IMR-90 (cell line): ENCODE measurements at regions not wholly inside any gene's neighbourhood (a gene's known extent, or its start where the extent isn't known, plus 50 kb on each side); places are given as distances from the start of the nearest gene placed in this dataset.

Source experiments
- ATAC-seq: fragments of 200-7000 bp; cut with Tn5 transposase; 2 replicates; pipeline ENCODE4 v1.9.1; 2020; ENCODE audit warnings: low read depth, mild to moderate bottlenecking, moderate library complexity
- BruUV-seq: library from RNA; stranded (reverse); fragments of 400-500 nt; replicated peaks from 2 replicates; lab custom pipeline; 2021; lab: Mats Ljungman, UMichigan
- CTCF ChIA-PET: fragments of 300-600 bp; formaldehyde crosslinking; extraction: SDS; loops from one replicate; lab custom pipeline; 2021; ENCODE audit warnings: antibody characterized with exemption; lab: Yijun Ruan, JAX
- POLR2A ChIA-PET: fragments of 300-600 bp; sonication (Branson Sonifier 250); formaldehyde crosslinking; loops from one replicate; lab custom pipeline; 2022; ENCODE audit warnings: antibody characterized with exemption; ENCODE audit not compliant: unreplicated experiment; lab: Charles Lee
- DNase-seq: peaks from one replicate; pipeline ENCODE4 v3.0.0; 2013
- H2AFZ ChIP-seq: replicated peaks from 2 replicates; pipeline ENCODE3; 2013; ENCODE audit warnings: low read length, mild to moderate bottlenecking; ENCODE audit not compliant: poor library complexity
- H2AK5ac ChIP-seq: 2 replicates; pipeline ENCODE4 v1.6.1; 2013; ENCODE audit warnings: low read depth, low read length, inconsistent platforms
- H2AK9ac ChIP-seq: replicated peaks from 2 replicates; pipeline ENCODE3; 2013; ENCODE audit warnings: mild to moderate bottlenecking, low read depth, low read length, moderate library complexity; ENCODE audit not compliant: poor library complexity
- H2BK120ac ChIP-seq: 2 replicates; pipeline ENCODE4 v1.6.1; 2013; ENCODE audit warnings: low read depth, low read length, inconsistent platforms
- H2BK15ac ChIP-seq: 3 replicates; pipeline ENCODE4 v1.6.1; 2013; ENCODE audit warnings: low read depth, low read length, inconsistent platforms
- H2BK20ac ChIP-seq: 2 replicates; pipeline ENCODE4 v1.6.1; 2013; ENCODE audit warnings: low read depth, mild to moderate bottlenecking, inconsistent platforms, low read length, moderate library complexity
- H2BK5ac ChIP-seq: 2 replicates; pipeline ENCODE4 v1.6.1; 2013; ENCODE audit warnings: mild to moderate bottlenecking, low read depth, low read length, inconsistent platforms; ENCODE audit not compliant: poor library complexity, severe bottlenecking
- H3K14ac ChIP-seq: replicated peaks from 2 replicates; pipeline ENCODE4 v1.6.1; 2013; ENCODE audit warnings: low read depth, low read length, inconsistent platforms
- H3K18ac ChIP-seq: 2 replicates; pipeline ENCODE4 v1.6.1; 2013; ENCODE audit warnings: low read depth, low read length, control low read depth
- H3K23ac ChIP-seq: 2 replicates; pipeline ENCODE4 v1.6.1; 2013; ENCODE audit warnings: low read depth, low read length, inconsistent platforms
- H3K27ac ChIP-seq: 2 replicates; pipeline ENCODE4 v1.5.1; 2013; ENCODE audit warnings: mild to moderate bottlenecking, control low read depth, low read length; ENCODE audit not compliant: insufficient read depth
- H3K27me3 ChIP-seq: 2 replicates; pipeline ENCODE4 v1.6.1; 2013; ENCODE audit warnings: low read length; ENCODE audit not compliant: control insufficient read depth, insufficient read depth
- H3K36me3 ChIP-seq: 2 replicates; pipeline ENCODE4 v1.6.1; 2013; ENCODE audit warnings: low read length, mixed read lengths; ENCODE audit not compliant: control insufficient read depth, insufficient read depth
- H3K4ac ChIP-seq: 2 replicates; pipeline ENCODE4 v1.6.1; 2013; ENCODE audit warnings: low read depth, low read length, inconsistent platforms
- H3K4me1 ChIP-seq: 2 replicates; pipeline ENCODE4 v1.6.1; 2013; ENCODE audit warnings: low read length, mixed read lengths; ENCODE audit not compliant: control insufficient read depth, insufficient read depth
- H3K4me2 ChIP-seq: 2 replicates; pipeline ENCODE4 v1.6.1; 2013; ENCODE audit warnings: low read depth, mild to moderate bottlenecking, control low read depth, low read length, moderate library complexity
- H3K4me3 ChIP-seq: 2 replicates; pipeline ENCODE4 v1.5.1; 2013; ENCODE audit warnings: low read depth, mild to moderate bottlenecking, control low read depth, low read length, moderate library complexity; ENCODE audit not compliant: insufficient read depth
- H3K56ac ChIP-seq: 2 replicates; pipeline ENCODE4 v1.6.1; 2013; ENCODE audit warnings: low read length, inconsistent platforms; ENCODE audit not compliant: insufficient read depth; ENCODE audit errors: extremely low read depth
- H3K79me1 ChIP-seq, 2 experiments: 2 replicates each; pipeline ENCODE4 v1.6.1; 2013; ENCODE audit warnings: low read length in 2 of 2, inconsistent platforms in 1 of 2, low read depth in 1 of 2
- H3K9ac ChIP-seq: 2 replicates; pipeline ENCODE4 v1.6.1; 2013; ENCODE audit warnings: low read depth, low read length, control low read depth
- H3K9me1 ChIP-seq: 2 replicates; pipeline ENCODE4 v1.6.1; 2013; ENCODE audit warnings: low read length, inconsistent platforms; ENCODE audit not compliant: insufficient read depth
- H3K9me3 ChIP-seq: 2 replicates; pipeline ENCODE4 v1.6.1; 2013; ENCODE audit warnings: low read length; ENCODE audit not compliant: control insufficient read depth, insufficient read depth
- H4K20me1 ChIP-seq: 2 replicates; pipeline ENCODE4 v1.6.1; 2013; ENCODE audit warnings: low read length, inconsistent platforms; ENCODE audit not compliant: insufficient read depth
- H4K5ac ChIP-seq: 2 replicates; pipeline ENCODE4 v1.6.1; 2013; ENCODE audit warnings: mild to moderate bottlenecking, low read depth, low read length, control low read depth
- H4K8ac ChIP-seq, 2 experiments: 2 replicates each; pipeline ENCODE4 v1.6.1; 2013; ENCODE audit warnings: low read depth in 2 of 2, low read length in 2 of 2, control low read depth in 1 of 2, inconsistent platforms in 1 of 2
- H4K91ac ChIP-seq: 2 replicates; pipeline ENCODE4 v1.6.1; 2013; ENCODE audit warnings: low read depth, low read length, inconsistent platforms; ENCODE audit not compliant: insufficient read depth
- BHLHE40 ChIP-seq: fragments of 150-350 bp; IDR thresholded peaks from 2 replicates; pipeline ENCODE4 v1.6.1; 2016; ENCODE audit warnings: mild to moderate bottlenecking, low read depth, low read length
- CEBPB ChIP-seq: IDR thresholded peaks from 2 replicates; pipeline ENCODE4 v1.6.1; 2012; ENCODE audit warnings: low read depth, low read length, improper control_type of control experiment
- CHD1 ChIP-seq: IDR thresholded peaks from 2 replicates; pipeline ENCODE4 v1.6.1; 2012; ENCODE audit warnings: low read depth, low read length, improper control_type of control experiment
- FOS ChIP-seq: fragments of 150-350 bp; IDR thresholded peaks from 2 replicates; pipeline ENCODE4 v1.6.1; 2016; ENCODE audit warnings: low read depth, low read length
- MAFK ChIP-seq: IDR thresholded peaks from 2 replicates; pipeline ENCODE4 v1.6.1; 2012; ENCODE audit warnings: low read depth, low read length, improper control_type of control experiment
- MAZ ChIP-seq: IDR thresholded peaks from 2 replicates; pipeline ENCODE4 v1.6.1; 2012; ENCODE audit warnings: low read depth, mild to moderate bottlenecking, low read length, improper control_type of control experiment, moderate library complexity, borderline replicate concordance
- MXI1 ChIP-seq: IDR thresholded peaks from 2 replicates; pipeline ENCODE4 v1.6.1; 2012; ENCODE audit warnings: low read depth, mild to moderate bottlenecking, low read length, moderate library complexity, borderline replicate concordance
- NFE2L2 ChIP-seq: fragments of 150-350 bp; IDR thresholded peaks from 2 replicates; pipeline ENCODE4 v1.6.1; 2016; ENCODE audit warnings: low read depth, mild to moderate bottlenecking, low read length
- POLR2A ChIP-seq: IDR thresholded peaks from 2 replicates; pipeline ENCODE4 v1.6.1; 2012; ENCODE audit warnings: mild to moderate bottlenecking, low read depth, low read length
- RAD21 ChIP-seq: IDR thresholded peaks from 2 replicates; pipeline ENCODE4 v1.6.1; 2012; ENCODE audit warnings: low read length, improper control_type of control experiment
- RCOR1 ChIP-seq: IDR thresholded peaks from 2 replicates; pipeline ENCODE4 v1.6.1; 2012; ENCODE audit warnings: mild to moderate bottlenecking, low read length, improper control_type of control experiment; ENCODE audit not compliant: insufficient replicate concordance
- RFX5 ChIP-seq: IDR thresholded peaks from 2 replicates; pipeline ENCODE4 v1.8.0; 2012; ENCODE audit warnings: low read depth, mild to moderate bottlenecking, low read length, moderate library complexity
- SMC3 ChIP-seq: fragments of 150-350 bp; IDR thresholded peaks from 2 replicates; pipeline ENCODE4 v1.6.1; 2016; ENCODE audit warnings: low read depth, mild to moderate bottlenecking, antibody characterized with exemption, low read length, moderate library complexity
- WGBS, 2 experiments: methylation state at CpG; one replicate each; pipeline versions ENCODE4 v1.1.5 to v1.1.7; 2013; ENCODE audit warnings: missing lambda C conversion rate in 2 of 2; ENCODE audit not compliant: insufficient read length in 1 of 2; ENCODE audit errors: extremely low coverage in 2 of 2; 5-methylcytosine and 5-hydroxymethylcytosine counted together
- dilution Hi-C: fragments of 300-500 bp; cut with HindIII; formaldehyde crosslinking; loops from one replicate; pipeline ENCODE4 v1.14.3; 2018; ENCODE audit warnings: low sequenced_read_pairs; ENCODE audit not compliant: unreplicated experiment
- in situ Hi-C: fragments of 300-500 bp; cut with MboI; formaldehyde crosslinking; loops from 3 replicates; pipeline ENCODE4 v1.14.3; 2019; ENCODE audit warnings: low sequenced_read_pairs, inconsistent platforms, mixed read lengths
- intact Hi-C: fragments of 100-400 bp; cut with micrococcal nuclease; formaldehyde crosslinking; loops from 2 replicates; pipeline ENCODE4 v1.10.0; 2022
- TF ChIP-seq, protein P1 (sequence below): conservative IDR thresholded peaks from 2 replicates; pipeline ENCODE4 v1.5.1; 2012; ENCODE audit warnings: mild to moderate bottlenecking, low read depth, low read length, improper control_type of control experiment
- TF ChIP-seq, protein P2 (sequence below): fragments of 150-350 bp; IDR thresholded peaks from 2 replicates; pipeline ENCODE4 v1.6.1; 2016; ENCODE audit warnings: low read depth, mild to moderate bottlenecking, low read length, moderate library complexity, borderline replicate concordance
- TF ChIP-seq, protein P3 (sequence below): fragments of 150-350 bp; IDR thresholded peaks from 2 replicates; pipeline ENCODE4 v1.6.1; 2017; ENCODE audit warnings: mild to moderate bottlenecking, antibody characterized with exemption, low read length, low read depth

DNA sequence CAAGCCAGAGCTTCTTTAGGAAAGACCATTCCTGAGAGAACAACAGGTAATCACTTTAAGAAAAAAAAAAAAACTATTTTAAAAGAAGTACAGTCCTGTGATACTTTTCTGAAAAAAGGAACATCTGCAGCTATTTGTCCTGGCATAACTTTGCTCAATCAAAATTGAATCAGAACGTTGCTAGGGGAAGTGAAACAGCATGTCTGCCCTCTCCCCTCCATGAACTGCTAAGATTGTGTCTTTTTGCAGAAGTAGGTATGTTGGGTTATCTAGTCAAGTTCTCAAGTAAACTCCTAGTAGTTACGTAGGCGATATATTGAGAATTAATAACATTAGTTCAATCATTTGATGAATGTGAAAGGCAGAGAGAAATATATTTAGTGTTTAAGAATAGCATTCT, 1013.3 kb downstream of the TUSC7 start:
- no peak overlapping the region for H2AK9ac ChIP-seq
- in situ Hi-C loops: loop anchor here (25.0 kb wide), 3 partner anchors 711 to 936 kb away; no protein-coding TSS in a partner anchor

More for the DNA sequence above, 1013.3 kb downstream of the TUSC7 start:
- H2AFZ ChIP-seq: no peak overlapping the region
- no peak for DNase-seq
- no peaks in the 10 kb centered on the region for H3K36me3 ChIP-seq
- intact Hi-C loops (no loop called here), dilution Hi-C loops (no loop called here)
- H3K56ac ChIP-seq: no peak overlapping the region
- H3K4me3 ChIP-seq: no peak overlapping the region
- H2BK15ac ChIP-seq: no peak overlapping the region
- H3K18ac ChIP-seq: no peak overlapping the region
- no peak overlapping the region for H2BK120ac ChIP-seq
- H4K8ac ChIP-seq: no peak overlapping the region
- no peak overlapping the region for H4K5ac ChIP-seq
- no peak for TF ChIP-seq MAFK
- TF ChIP-seq MAZ: no peak
- TF ChIP-seq, protein P1, sequence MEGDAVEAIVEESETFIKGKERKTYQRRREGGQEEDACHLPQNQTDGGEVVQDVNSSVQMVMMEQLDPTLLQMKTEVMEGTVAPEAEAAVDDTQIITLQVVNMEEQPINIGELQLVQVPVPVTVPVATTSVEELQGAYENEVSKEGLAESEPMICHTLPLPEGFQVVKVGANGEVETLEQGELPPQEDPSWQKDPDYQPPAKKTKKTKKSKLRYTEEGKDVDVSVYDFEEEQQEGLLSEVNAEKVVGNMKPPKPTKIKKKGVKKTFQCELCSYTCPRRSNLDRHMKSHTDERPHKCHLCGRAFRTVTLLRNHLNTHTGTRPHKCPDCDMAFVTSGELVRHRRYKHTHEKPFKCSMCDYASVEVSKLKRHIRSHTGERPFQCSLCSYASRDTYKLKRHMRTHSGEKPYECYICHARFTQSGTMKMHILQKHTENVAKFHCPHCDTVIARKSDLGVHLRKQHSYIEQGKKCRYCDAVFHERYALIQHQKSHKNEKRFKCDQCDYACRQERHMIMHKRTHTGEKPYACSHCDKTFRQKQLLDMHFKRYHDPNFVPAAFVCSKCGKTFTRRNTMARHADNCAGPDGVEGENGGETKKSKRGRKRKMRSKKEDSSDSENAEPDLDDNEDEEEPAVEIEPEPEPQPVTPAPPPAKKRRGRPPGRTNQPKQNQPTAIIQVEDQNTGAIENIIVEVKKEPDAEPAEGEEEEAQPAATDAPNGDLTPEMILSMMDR: no peak
- no peak for TF ChIP-seq RCOR1
- TF ChIP-seq, protein P2, sequence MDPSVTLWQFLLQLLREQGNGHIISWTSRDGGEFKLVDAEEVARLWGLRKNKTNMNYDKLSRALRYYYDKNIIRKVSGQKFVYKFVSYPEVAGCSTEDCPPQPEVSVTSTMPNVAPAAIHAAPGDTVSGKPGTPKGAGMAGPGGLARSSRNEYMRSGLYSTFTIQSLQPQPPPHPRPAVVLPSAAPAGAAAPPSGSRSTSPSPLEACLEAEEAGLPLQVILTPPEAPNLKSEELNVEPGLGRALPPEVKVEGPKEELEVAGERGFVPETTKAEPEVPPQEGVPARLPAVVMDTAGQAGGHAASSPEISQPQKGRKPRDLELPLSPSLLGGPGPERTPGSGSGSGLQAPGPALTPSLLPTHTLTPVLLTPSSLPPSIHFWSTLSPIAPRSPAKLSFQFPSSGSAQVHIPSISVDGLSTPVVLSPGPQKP: no peak
- TF ChIP-seq BHLHE40: no peak
- no peak for TF ChIP-seq POLR2A
- no peak for TF ChIP-seq SMC3
- no peak for TF ChIP-seq NFE2L2
- TF ChIP-seq RAD21: no peak
- no peak for TF ChIP-seq CHD1
- TF ChIP-seq, protein P3, sequence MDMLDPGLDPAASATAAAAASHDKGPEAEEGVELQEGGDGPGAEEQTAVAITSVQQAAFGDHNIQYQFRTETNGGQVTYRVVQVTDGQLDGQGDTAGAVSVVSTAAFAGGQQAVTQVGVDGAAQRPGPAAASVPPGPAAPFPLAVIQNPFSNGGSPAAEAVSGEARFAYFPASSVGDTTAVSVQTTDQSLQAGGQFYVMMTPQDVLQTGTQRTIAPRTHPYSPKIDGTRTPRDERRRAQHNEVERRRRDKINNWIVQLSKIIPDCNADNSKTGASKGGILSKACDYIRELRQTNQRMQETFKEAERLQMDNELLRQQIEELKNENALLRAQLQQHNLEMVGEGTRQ: no peak
- TF ChIP-seq FOS: no peak
- TF ChIP-seq MXI1: no peak
- no peak for TF ChIP-seq RFX5
- no peak for TF ChIP-seq CEBPB
- ChIA-PET CTCF (interaction anchor here (0.7 kb wide), 1 partner anchor 52 kb away, joined by 3 read pairs; no protein-coding TSS in a partner anchor), POLR2A (no interaction called here)
- no peaks in the 10 kb centered on the region for H3K9me3 ChIP-seq
- H3K9ac ChIP-seq: no peak overlapping the region
- no peak overlapping the region for H2BK5ac ChIP-seq
- no peak overlapping the region for H3K14ac ChIP-seq
- H3K4me1 ChIP-seq: no peaks in the 10 kb centered on the region
- no TSS peak for BruUV-seq
- H3K4ac ChIP-seq: no peak overlapping the region
- H3K4me2 ChIP-seq: no peak overlapping the region
- no peaks in the 10 kb centered on the region for H3K79me1 ChIP-seq
- H3K27me3 ChIP-seq: no peaks in the 10 kb centered on the region
- H4K20me1 ChIP-seq: no peaks in the 10 kb centered on the region
- H2AK5ac ChIP-seq: no peak overlapping the region
- no peak for ATAC-seq
- no peak overlapping the region for H3K27ac ChIP-seq
- WGBS, 2 experiments: no CpG with 5 or more reads among the region's 3 CpGs
- no peak overlapping the region for H2BK20ac ChIP-seq
- no peak overlapping the region for H3K23ac ChIP-seq
- no peaks in the 10 kb centered on the region for H3K9me1 ChIP-seq
- no peak overlapping the region for H4K91ac ChIP-seq
